H1 (cell line): ENCODE measurements at regions not wholly inside any gene's neighbourhood (a gene's known extent, or its start where the extent isn't known, plus 50 kb on each side); places are given as distances from the start of the nearest gene placed in this dataset.

Experiments used
- CTCF ChIA-PET: fragments of 300-600 bp; sonication (Branson Sonifier 250); formaldehyde crosslinking; loops from one replicate; lab custom pipeline; 2021; ENCODE audit not compliant: partially characterized antibody; lab: Charles Lee
- POLR2A ChIA-PET: fragments of 300-600 bp; sonication (Branson Sonifier 250); formaldehyde crosslinking; loops from one replicate; lab custom pipeline; 2021; ENCODE audit warnings: inconsistent platforms; ENCODE audit not compliant: partially characterized antibody; lab: Charles Lee
- DNase-seq, 2 experiments: peaks; one replicate each; pipeline versions ENCODE4 v3.0.0 to v3.0.0-alpha.2; 2010 to 2022; ENCODE audit warnings: low spot score in 2 of 2, low read depth in 1 of 2, mixed read lengths in 1 of 2
- FAIRE-seq: peaks from 2 replicates; lab custom pipeline; 2011; peaks lifted over from hg19 to GRCh38; lab: Jason Lieb, UNC
- H2AFZ ChIP-seq: 2 replicates; pipeline ENCODE4 v1.8.1; 2012; ENCODE audit warnings: low read length, inconsistent platforms
- H2AK5ac ChIP-seq: 2 replicates; pipeline ENCODE4 v1.6.1; 2013; ENCODE audit warnings: low read depth, low read length
- H2BK120ac ChIP-seq: replicated peaks from 2 replicates; pipeline ENCODE3; 2013; ENCODE audit warnings: low read depth, low read length, inconsistent platforms
- H2BK12ac ChIP-seq: 2 replicates; pipeline ENCODE4 v1.6.1; 2013; ENCODE audit warnings: low read depth, low read length
- H2BK15ac ChIP-seq: 2 replicates; pipeline ENCODE4 v1.6.1; 2013; ENCODE audit warnings: low read length
- H2BK20ac ChIP-seq: 2 replicates; pipeline ENCODE4 v1.6.1; 2013; ENCODE audit warnings: low read length
- H2BK5ac ChIP-seq: 2 replicates; pipeline ENCODE4 v1.6.1; 2013; ENCODE audit warnings: low read depth, low read length
- H3K14ac ChIP-seq: 2 replicates; pipeline ENCODE4 v1.6.1; 2013; ENCODE audit warnings: inconsistent platforms; ENCODE audit not compliant: insufficient read length
- H3K18ac ChIP-seq: 2 replicates; pipeline ENCODE4 v1.6.1; 2013; ENCODE audit warnings: low read length; ENCODE audit errors: extremely low read depth
- H3K23ac ChIP-seq: 2 replicates; pipeline ENCODE4 v1.6.1; 2013; ENCODE audit warnings: inconsistent platforms; ENCODE audit not compliant: insufficient read length
- H3K23me2 ChIP-seq: 2 replicates; pipeline ENCODE4 v1.6.1; 2013; ENCODE audit warnings: low read depth, low read length
- H3K27ac ChIP-seq: 2 replicates; pipeline ENCODE4 v1.6.1; 2011; ENCODE audit warnings: low read depth, low read length, inconsistent platforms
- H3K27me3 ChIP-seq, 4 experiments: replicated peaks in 1 of 4; 1 replicate in 1 of 4; 2 replicates in 3 of 4; pipeline versions ENCODE4 v1.6.1 to v1.8.1; 2011 to 2013; ENCODE audit warnings: low read length in 3 of 4, mild to moderate bottlenecking in 3 of 4, inconsistent platforms in 2 of 4, mixed read lengths in 2 of 4, moderate library complexity in 1 of 4; ENCODE audit not compliant: control insufficient read depth in 3 of 4, insufficient read depth in 3 of 4; ENCODE audit errors: extremely low read depth in 1 of 4
- H3K36me3 ChIP-seq, 4 experiments: 2 replicates each; pipeline versions ENCODE4 v1.6.1 to v1.8.1; 2011 to 2013; ENCODE audit warnings: mild to moderate bottlenecking in 4 of 4, low read length in 3 of 4, moderate library complexity in 2 of 4, control low read depth in 1 of 4, inconsistent platforms in 1 of 4; ENCODE audit not compliant: insufficient read depth in 4 of 4, control insufficient read depth in 2 of 4
- H3K4ac ChIP-seq: replicated peaks from 2 replicates; pipeline ENCODE3; 2013; ENCODE audit warnings: low read length, low read depth, mixed read lengths, inconsistent platforms; ENCODE audit not compliant: insufficient read length
- H3K4me1 ChIP-seq, 4 experiments: replicated peaks in 1 of 4; 1 replicate in 1 of 4; 2 replicates in 3 of 4; pipeline versions ENCODE4 v1.6.1 to v1.8.1; 2011 to 2013; ENCODE audit warnings: low read length in 3 of 4, inconsistent platforms in 2 of 4, mixed read lengths in 1 of 4; ENCODE audit not compliant: insufficient read depth in 4 of 4, control insufficient read depth in 3 of 4
- H3K4me2 ChIP-seq, 2 experiments: 2 replicates each; pipeline versions ENCODE4 v1.6.1 to v1.8.1; 2011 to 2013; ENCODE audit warnings: low read depth in 2 of 2, low read length in 2 of 2, control low read depth in 1 of 2, inconsistent platforms in 1 of 2, mild to moderate bottlenecking in 1 of 2; ENCODE audit not compliant: insufficient read depth in 1 of 2
- H3K4me3 ChIP-seq, 4 experiments: fragments of 200-600, 300-600 bp in 1 of 4; sonication (generic), shearing (Covaris generic), sonication (Bioruptor Twin) in 1 of 4; 2 replicates each; pipeline versions ENCODE4 v1.5.1 to v1.8.1; 2011 to 2016; ENCODE audit warnings: low read length in 4 of 4, low read depth in 3 of 4, control low read depth in 2 of 4, inconsistent platforms in 2 of 4, mild to moderate bottlenecking in 2 of 4, mixed read lengths in 1 of 4, moderate library complexity in 1 of 4; ENCODE audit not compliant: insufficient read depth in 2 of 4; ENCODE audit errors: extremely low read depth in 1 of 4
- H3K56ac ChIP-seq: replicated peaks from 2 replicates; pipeline ENCODE3; 2013; ENCODE audit warnings: low read depth, mild to moderate bottlenecking, mixed read lengths, low read length, inconsistent platforms; ENCODE audit not compliant: insufficient read length
- H3K79me1 ChIP-seq: 2 replicates; pipeline ENCODE4 v1.6.1; 2013; ENCODE audit warnings: low read depth, low read length, control low read depth
- H3K79me2 ChIP-seq, 2 experiments: 2 replicates each; pipeline versions ENCODE4 v1.6.1 to v1.8.1; 2012 to 2013; ENCODE audit warnings: low read length in 2 of 2, mild to moderate bottlenecking in 2 of 2, inconsistent platforms in 1 of 2; ENCODE audit not compliant: insufficient read depth in 2 of 2, control insufficient read depth in 1 of 2
- H3K9ac ChIP-seq, 4 experiments: replicated peaks in 1 of 4; 1 replicate in 1 of 4; 2 replicates in 3 of 4; pipeline versions ENCODE4 v1.6.1 to v1.8.1; 2011 to 2013; ENCODE audit warnings: low read depth in 3 of 4, low read length in 3 of 4, control low read depth in 2 of 4, mild to moderate bottlenecking in 2 of 4, moderate library complexity in 2 of 4, inconsistent platforms in 1 of 4; ENCODE audit errors: extremely low read depth in 1 of 4
- H3K9me3 ChIP-seq, 2 experiments: 2 replicates each; pipeline versions ENCODE4 v1.6.1 to v1.8.1; 2012 to 2013; ENCODE audit warnings: mild to moderate bottlenecking in 2 of 2, moderate library complexity in 2 of 2, control low read depth in 1 of 2, inconsistent platforms in 1 of 2, low read depth in 1 of 2, low read length in 1 of 2, mixed read lengths in 1 of 2; ENCODE audit not compliant: insufficient read depth in 2 of 2
- H4K20me1 ChIP-seq, 2 experiments: replicated peaks in 1 of 2; 2 replicates each; pipeline versions ENCODE3 to v1.8.1; 2011 to 2013; ENCODE audit warnings: inconsistent platforms in 2 of 2, low read length in 2 of 2, mild to moderate bottlenecking in 1 of 2; ENCODE audit not compliant: insufficient read depth in 2 of 2, control insufficient read depth in 1 of 2
- H4K5ac ChIP-seq: 2 replicates; pipeline ENCODE4 v1.6.1; 2013; ENCODE audit warnings: low read length, low read depth, mixed read lengths, inconsistent platforms; ENCODE audit not compliant: insufficient read length
- H4K8ac ChIP-seq: 2 replicates; pipeline ENCODE4 v1.8.0; 2013; ENCODE audit warnings: mild to moderate bottlenecking, moderate library complexity, low read length, inconsistent platforms; ENCODE audit not compliant: insufficient read depth; ENCODE audit errors: extremely low read depth
- H4K91ac ChIP-seq: replicated peaks from 2 replicates; pipeline ENCODE3; 2013; ENCODE audit warnings: low read length, mixed read lengths, inconsistent platforms; ENCODE audit not compliant: insufficient read length
- BACH1 ChIP-seq: IDR thresholded peaks from 2 replicates; pipeline ENCODE4 v1.6.1; 2012; ENCODE audit warnings: low read length, improper control_type of control experiment
- BCL11A ChIP-seq, 2 experiments: IDR thresholded peaks; one replicate each; pipeline ENCODE4 v1.6.1; 2011; ENCODE audit warnings: low read depth in 2 of 2, low read length in 2 of 2, mild to moderate bottlenecking in 2 of 2
- CBX8 ChIP-seq: fragments of 300-800, 300-1000 bp; sonication (generic); IDR thresholded peaks from 2 replicates; pipeline ENCODE4 v1.7.1; 2016; ENCODE audit warnings: low read depth, low read length, borderline replicate concordance
- CEBPB ChIP-seq: IDR thresholded peaks from 2 replicates; pipeline ENCODE4 v1.6.1; 2012; ENCODE audit warnings: low read depth, low read length
- CHD2 ChIP-seq: IDR thresholded peaks from 2 replicates; pipeline ENCODE4 v1.6.1; 2012; ENCODE audit warnings: low read length, improper control_type of control experiment
- CTCF ChIP-seq, 3 experiments: IDR thresholded peaks; 1 replicate in 2 of 3; 2 replicates in 1 of 3; pipeline versions ENCODE4 v1.5.1 to v1.6.1; 2011; ENCODE audit warnings: low read length in 3 of 3, mild to moderate bottlenecking in 3 of 3, inconsistent platforms in 2 of 3, low read depth in 1 of 3, moderate library complexity in 1 of 3; ENCODE audit not compliant: insufficient read depth in 1 of 3; ENCODE audit errors: control extremely low read depth in 1 of 3
- EGR1 ChIP-seq: IDR thresholded peaks from 2 replicates; pipeline ENCODE4 v1.6.1; 2011; ENCODE audit warnings: low read depth, low read length, borderline replicate concordance
- NRF1 ChIP-seq: IDR thresholded peaks from 2 replicates; pipeline ENCODE4 v1.6.1; 2011; ENCODE audit warnings: mild to moderate bottlenecking, low read depth, low read length, improper control_type of control experiment
- PHF8 ChIP-seq: fragments of 200-600 bp; sonication (generic); conservative IDR thresholded peaks from 2 replicates; pipeline ENCODE4 v1.7.1; 2012; ENCODE audit warnings: low read depth, mild to moderate bottlenecking, inconsistent platforms, low read length, moderate library complexity
- RBBP5 ChIP-seq: IDR thresholded peaks from 2 replicates; pipeline ENCODE4 v1.7.1; 2012; ENCODE audit warnings: low read depth, mild to moderate bottlenecking, inconsistent platforms, low read length, moderate library complexity, borderline replicate concordance
- SIRT6 ChIP-seq: IDR thresholded peaks from one replicate; pipeline ENCODE4 v1.7.1; 2012; ENCODE audit warnings: low read length, inconsistent platforms
- SP2 ChIP-seq: IDR thresholded peaks from 2 replicates; pipeline ENCODE4 v1.6.1; 2012; ENCODE audit warnings: mild to moderate bottlenecking, low read length, inconsistent platforms
- TCF12 ChIP-seq: IDR thresholded peaks from 2 replicates; pipeline ENCODE4 v1.6.1; 2011; ENCODE audit warnings: low read depth, mild to moderate bottlenecking, low read length
- ZNF274 ChIP-seq: IDR thresholded peaks from 2 replicates; pipeline ENCODE4 v1.7.0; 2012; ENCODE audit warnings: low read length, borderline replicate concordance; ENCODE audit errors: extremely low read depth
- WGBS, 2 experiments: shearing (Covaris generic) in 1 of 2; methylation state at CpG; one replicate each; pipeline versions ENCODE4 v1.1.6 to v1.1.7; 2013 to 2015; ENCODE audit warnings: low lambda C conversion rate in 2 of 2, mixed read lengths in 2 of 2, inconsistent platforms in 1 of 2, low coverage in 1 of 2, missing lambda C conversion rate in 1 of 2; ENCODE audit not compliant: insufficient replicate concordance in 2 of 2, insufficient coverage in 1 of 2, insufficient read length in 1 of 2; ENCODE audit errors: extremely low coverage in 1 of 2, missing lambda C conversion rate in 1 of 2; 5-methylcytosine and 5-hydroxymethylcytosine counted together

DNA sequence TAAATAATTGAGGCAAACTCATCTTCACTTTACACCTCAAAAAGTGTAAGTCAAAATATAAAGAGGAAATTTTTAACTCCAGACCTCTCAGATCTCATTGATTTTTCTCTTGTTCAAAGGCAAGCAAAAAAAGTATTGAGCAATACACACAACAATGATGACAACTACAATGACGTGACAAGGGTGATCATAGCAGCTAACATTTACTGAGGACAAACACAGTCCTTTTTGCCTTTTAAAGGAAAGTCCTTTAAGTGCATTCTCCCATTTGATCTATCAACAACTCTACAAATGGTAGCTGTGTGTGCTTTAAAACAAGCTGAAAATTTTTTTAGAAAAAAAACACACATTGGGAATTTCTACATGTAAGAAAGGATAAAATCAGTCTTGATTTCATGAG lies 123.5 kb upstream of the CTAGE1 start:
- Histone ChIP-seq H3K4me3 (no peak overlapping the region), H2BK120ac (no peak overlapping the region), H4K91ac (no peak overlapping the region), H2AFZ (no peak overlapping the region), H2BK20ac (no peak overlapping the region), H3K23ac (no peak overlapping the region), H2BK5ac (no peak overlapping the region), H2AK5ac (no peak overlapping the region), H3K14ac (no peak overlapping the region), H3K27ac (no peak overlapping the region), H2BK12ac (no peak overlapping the region), H3K79me1 (no peaks in the 10 kb centered on the region), H3K9me3 (no peaks in the 10 kb centered on the region), H3K23me2 (no peaks in the 10 kb centered on the region; the same call in 1 of the 2 replicates), H3K56ac (no peak overlapping the region), H3K27me3 (no peaks in the 10 kb centered on the region), H3K4me1 (no peaks in the 10 kb centered on the region), H3K4me2 (no peak overlapping the region), H2BK15ac (no peak overlapping the region), H3K18ac (no peak overlapping the region), H3K4ac (no peak overlapping the region), H3K79me2 (no peaks in the 10 kb centered on the region), H4K5ac (no peak overlapping the region), H4K8ac (no peak overlapping the region), H3K36me3 (no peaks in the 10 kb centered on the region), H4K20me1 (no peaks in the 10 kb centered on the region), H3K9ac (no peak overlapping the region)
- ChIA-PET POLR2A (no interaction called here), CTCF (interaction anchor here (0.8 kb wide), 1 partner anchor 21 kb away, joined by 3 read pairs; no protein-coding TSS in a partner anchor)
- FAIRE-seq: no peak
- no peak for DNase-seq
- WGBS, 2 experiments: 100% methylated on average over 1 of the region's 1 CpG; no CpG with 5 or more reads in 1 of the 2 experiments
- TF ChIP-seq BCL11A (IDR thresholded peaks at IDR 0.05; ENCODE audit: low read depth in 2 of 2, low read length in 2 of 2) (no peak), EGR1 (no peak), BACH1 (no peak), CBX8 (no peak), PHF8 (no peak), CHD2 (no peak), CTCF (IDR thresholded peaks at IDR 0.05; ENCODE audit: control extremely low read depth in 1 of 3, insufficient read depth in 1 of 3, low read depth in 1 of 3, low read length in 3 of 3) (no peak), CEBPB (no peak), ZNF274 (no peak), SIRT6 (no peak), SP2 (no peak), NRF1 (no peak), TCF12 (no peak), RBBP5 (no peak)
